K562 (cell line): ENCODE measurements at regions not wholly inside any gene's neighbourhood (a gene's known extent, or its start where the extent isn't known, plus 50 kb on each side); places are given as distances from the start of the nearest gene placed in this dataset.

Experiments used
- ATAC-seq: fragments of 200-7000 bp; cut with Tn5 transposase; 3 replicates; pipeline ENCODE4 v1.9.1; 2020; ENCODE audit warnings: moderate library complexity
- BruUV-seq: library from RNA; stranded (reverse); fragments of 400-500 nt; replicated peaks from 2 replicates; lab custom pipeline; 2021; lab: Mats Ljungman, UMichigan
- CTCF ChIA-PET: fragments of 300-600 bp; formaldehyde crosslinking; extraction: SDS; loops from one replicate; lab custom pipeline; 2021; ENCODE audit warnings: low intra/inter-chr PET ratio; lab: Yijun Ruan, JAX
- POLR2A ChIA-PET: fragments of 300-600, 350-650 bp; sonication (Branson Sonifier 250); formaldehyde crosslinking; extraction: SDS; loops from one replicate; lab custom pipeline; 2021; ENCODE audit warnings: antibody characterized with exemption, inconsistent platforms; lab: Yijun Ruan, JAX
- DNase-seq, 4 experiments: peaks; one replicate each; pipeline versions ENCODE4 v3.0.0 to v3.0.0-alpha.2; 2011 to 2018; ENCODE audit warnings: low spot score in 3 of 4, mixed read lengths in 3 of 4; ENCODE audit errors: extremely low read depth in 1 of 4
- FAIRE-seq: peaks from 2 replicates; lab custom pipeline; 2011; peaks lifted over from hg19 to GRCh38; lab: Jason Lieb, UNC
- H2AFZ ChIP-seq: 2 replicates; pipeline ENCODE4 v1.6.0; 2011; ENCODE audit warnings: low read depth, low read length, control low read depth, inconsistent platforms
- H3K27ac ChIP-seq: fragments of 200-600 bp; 3 replicates; pipeline ENCODE4 v1.8.0; 2011; ENCODE audit warnings: low read depth, mild to moderate bottlenecking, control low read depth, inconsistent platforms, low read length, moderate library complexity, mixed read lengths; ENCODE audit errors: extremely low read depth
- H3K27me3 ChIP-seq, 2 experiments: fragments of 300-600 bp in 1 of 2; 2 replicates in 1 of 2; 3 replicates in 1 of 2; pipeline versions ENCODE4 v1.6.0 to v1.8.0; 2011; ENCODE audit warnings: inconsistent platforms in 2 of 2, low read length in 2 of 2, mild to moderate bottlenecking in 1 of 2, mixed read lengths in 1 of 2, moderate library complexity in 1 of 2; ENCODE audit not compliant: control insufficient read depth in 2 of 2, insufficient read depth in 2 of 2
- H3K36me3 ChIP-seq: fragments of 300-600 bp; 3 replicates; pipeline ENCODE4 v1.8.0; 2011; ENCODE audit warnings: mild to moderate bottlenecking, low read length, inconsistent platforms; ENCODE audit not compliant: control insufficient read depth, insufficient read depth
- H3K4me1 ChIP-seq, 2 experiments: fragments of 200-600 bp in 1 of 2; replicated peaks in 1 of 2; 2 replicates in 1 of 2; 3 replicates in 1 of 2; pipeline versions ENCODE4 v1.5.1 to v1.8.0; 2011; ENCODE audit warnings: inconsistent platforms in 2 of 2, low read length in 2 of 2, mild to moderate bottlenecking in 1 of 2, mixed read lengths in 1 of 2, moderate library complexity in 1 of 2; ENCODE audit not compliant: control insufficient read depth in 2 of 2, insufficient read depth in 2 of 2
- H3K4me2 ChIP-seq: 2 replicates; pipeline ENCODE4 v1.6.1; 2011; ENCODE audit warnings: low read length, control low read depth, inconsistent platforms, mixed read lengths; ENCODE audit not compliant: insufficient read depth
- H3K4me3 ChIP-seq: fragments of 200-600 bp; sonication (generic), shearing (Covaris generic); 2 replicates; pipeline ENCODE4 v1.5.1; 2016; ENCODE audit warnings: control low read depth, inconsistent platforms
- H3K79me2 ChIP-seq: fragments of 200-600 bp; 3 replicates; pipeline ENCODE4 v1.8.0; 2011; ENCODE audit warnings: low read length, inconsistent platforms; ENCODE audit not compliant: control insufficient read depth, insufficient read depth
- H3K9ac ChIP-seq, 2 experiments: 2 replicates each; pipeline versions ENCODE4 v1.6.0 to v1.6.1; 2011; ENCODE audit warnings: low read depth in 2 of 2, low read length in 2 of 2, control low read depth in 1 of 2, inconsistent platforms in 1 of 2, mild to moderate bottlenecking in 1 of 2, mixed read lengths in 1 of 2; ENCODE audit not compliant: insufficient read depth in 1 of 2
- H3K9me1 ChIP-seq: one replicate; pipeline ENCODE4 v1.6.0; 2011; ENCODE audit warnings: inconsistent platforms, mild to moderate bottlenecking, low read length, moderate library complexity; ENCODE audit not compliant: control insufficient read depth, insufficient read depth
- H3K9me3 ChIP-seq: replicated peaks from 2 replicates; pipeline ENCODE4 v1.5.1; 2011; ENCODE audit warnings: low read depth, low read length, inconsistent platforms; ENCODE audit not compliant: control insufficient read depth, insufficient read depth
- H4K20me1 ChIP-seq: replicated peaks from 2 replicates; pipeline ENCODE4 v1.6.1; 2011; ENCODE audit warnings: low read length, inconsistent platforms, mixed read lengths; ENCODE audit not compliant: control insufficient read depth, insufficient read depth
- ELK1 ChIP-seq: sonication (generic); formaldehyde crosslinking; IDR thresholded peaks from 2 replicates; pipeline ENCODE4 v1.8.1; 2022; ENCODE audit warnings: missing genetic modification reagents
- HLTF ChIP-seq: fragments of 450-650 bp; IDR thresholded peaks from 2 replicates; pipeline ENCODE4 v1.6.1; 2016
- ID3 ChIP-seq, 2 experiments: fragments of 250-450 bp in 1 of 2; fragments of 450-650 bp in 1 of 2; sonication (Bioruptor Pico) in 1 of 2; IDR thresholded peaks; 2 replicates each; pipeline versions ENCODE4 v1.6.1 to v1.8.0; 2016 to 2021; ENCODE audit warnings: mild to moderate bottlenecking in 2 of 2, moderate library complexity in 2 of 2, missing compliant biosample characterization in 1 of 2, missing genetic modification characterization in 1 of 2
- SMARCE1 ChIP-seq: fragments of 450-650 bp; IDR thresholded peaks from 2 replicates; pipeline ENCODE4 v1.7.1; 2016; ENCODE audit warnings: mild to moderate bottlenecking
- ZNF609 ChIP-seq: sonication (generic); formaldehyde crosslinking; IDR thresholded peaks from 2 replicates; pipeline ENCODE4 v1.8.1; 2023; ENCODE audit warnings: missing genetic modification reagents, mild to moderate bottlenecking, borderline replicate concordance
- WGBS: fragments of 100-300 bp; shearing (Covaris generic); methylation state at CpG from one replicate; pipeline ENCODE4 v1.1.6; 2016; ENCODE audit warnings: low coverage, mixed read lengths; ENCODE audit not compliant: insufficient coverage; ENCODE audit errors: missing lambda C conversion rate; 5-methylcytosine and 5-hydroxymethylcytosine counted together
- in situ Hi-C: fragments of 300-500 bp; cut with MboI; formaldehyde crosslinking; loops from 4 replicates; pipeline ENCODE4 v1.15.0; 2018; ENCODE audit warnings: inconsistent platforms, mixed read lengths
- intact Hi-C: fragments of 100-400 bp; cut with micrococcal nuclease; formaldehyde crosslinking; loops from 2 replicates; pipeline ENCODE4 v1.14.2; 2022

GRCh38 chr4:30789219-30789671 lies 69.1 kb downstream of the PCDH7 start:
- H2AFZ ChIP-seq = no peak overlapping the region
- 0% methylated on average over 2 of the region's 2 CpGs for WGBS

More at GRCh38 chr4:30789219-30789671, 69.1 kb downstream of the PCDH7 start:
- H3K27me3 ChIP-seq = no peaks in the 10 kb centered on the region
- no peaks in the 10 kb centered on the region for H3K4me1 ChIP-seq
- ChIA-PET POLR2A (no interaction called here), CTCF (no interaction called here)
- FAIRE-seq (no peak), ATAC-seq (no peak), DNase-seq (no peak)
- no peak overlapping the region for H3K4me3 ChIP-seq
- in situ Hi-C loops = no loop called here
- intact Hi-C loops = no loop called here
- no peak overlapping the region for H3K4me2 ChIP-seq
- no peak overlapping the region for H3K27ac ChIP-seq
- no peaks in the 10 kb centered on the region for H3K9me1 ChIP-seq
- no peaks in the 10 kb centered on the region for H3K36me3 ChIP-seq
- no peak for TF ChIP-seq ELK1 (CRISPR knock-in tag)
- TF ChIP-seq SMARCE1 = no peak
- TF ChIP-seq ZNF609 (CRISPR knock-in tag) = no peak
- TF ChIP-seq HLTF = no peak
- TF ChIP-seq ID3 (CRISPR knock-in tag; IDR thresholded peaks at IDR 0.05) = no peak
- no peak for TF ChIP-seq ID3 (tag; IDR thresholded peaks at IDR 0.05)
- BruUV-seq = no TSS peak
- no peak overlapping the region for H3K9ac ChIP-seq
- no peaks in the 10 kb centered on the region for H4K20me1 ChIP-seq
- no peaks in the 10 kb centered on the region for H3K9me3 ChIP-seq
- H3K79me2 ChIP-seq = no peaks in the 10 kb centered on the region
